A549 (cell line): ENCODE measurements at regions not wholly inside any gene's neighbourhood (a gene's known extent, or its start where the extent isn't known, plus 50 kb on each side); places are given as distances from the start of the nearest gene placed in this dataset.

Source experiments
- ATAC-seq, 2 experiments: fragments of 200-7000 bp in 1 of 2; fragments of >200 bp in 1 of 2; cut with Nextera tagmentation in 1 of 2; cut with Tn5 transposase in 1 of 2; 3 replicates each; pipeline versions ENCODE4 v1.8.0 to v1.9.1; 2018 to 2020; ENCODE audit warnings: mild to moderate bottlenecking in 1 of 2, moderate library complexity in 1 of 2
- CTCF ChIA-PET: fragments of 300-600 bp; sonication (Branson Sonifier 250); formaldehyde crosslinking; extraction: SDS; loops from one replicate; lab custom pipeline; 2021; ENCODE audit warnings: antibody characterized with exemption, inconsistent platforms; lab: Yijun Ruan, JAX
- POLR2A ChIA-PET: fragments of 350-600 bp; formaldehyde crosslinking; extraction: SDS; loops from one replicate; lab custom pipeline; 2021; ENCODE audit warnings: antibody characterized with exemption, inconsistent platforms; lab: Yijun Ruan, JAX
- DNase-seq, 2 experiments: peaks; one replicate each; pipeline versions ENCODE4 v3.0.0 to v3.0.0-alpha.2; 2011 to 2016; ENCODE audit warnings: low read depth in 1 of 2, low spot score in 1 of 2
- FAIRE-seq: peaks from 2 replicates; lab custom pipeline; 2011; peaks lifted over from hg19 to GRCh38; lab: Jason Lieb, UNC
- H3K27ac ChIP-seq, 2 experiments: fragments of >200 bp; sonication (Bioruptor Twin); formaldehyde crosslinking; 3 replicates each; pipeline ENCODE4 v1.5.1; 2016 to 2017
- H3K4me1 ChIP-seq: fragments of >200 bp; sonication (Bioruptor Twin); formaldehyde crosslinking; 3 replicates; pipeline ENCODE4 v1.6.1; 2016
- H3K4me2 ChIP-seq: fragments of >200 bp; sonication (Bioruptor Twin); formaldehyde crosslinking; 3 replicates; pipeline ENCODE4 v1.6.1; 2016
- H3K4me3 ChIP-seq: fragments of >200 bp; sonication (Bioruptor Twin); formaldehyde crosslinking; 3 replicates; pipeline ENCODE4 v1.5.1; 2016
- H3K9me3 ChIP-seq: fragments of >200 bp; sonication (Bioruptor Twin); formaldehyde crosslinking; 3 replicates; pipeline ENCODE4 v1.6.1; 2016
- BCL3 ChIP-seq: fragments of >200 bp; sonication (Bioruptor Twin); formaldehyde crosslinking; IDR thresholded peaks from 3 replicates; pipeline ENCODE4 v1.6.1; 2016
- CBX8 ChIP-seq: fragments of 200-600 bp; sonication (generic); IDR thresholded peaks from 2 replicates; pipeline ENCODE4 v1.6.1; 2016
- CTCF ChIP-seq: fragments of >200 bp; sonication (Bioruptor Twin); formaldehyde crosslinking; IDR thresholded peaks from 3 replicates; pipeline ENCODE4 v1.5.1; 2016
- FOSB ChIP-seq: fragments of 250-450 bp; sonication (Bioruptor Pico); IDR thresholded peaks from 2 replicates; pipeline ENCODE4 v1.5.0; 2020; ENCODE audit warnings: mild to moderate bottlenecking, moderate library complexity
- FOSL2 ChIP-seq, 2 experiments: fragments of 450-650 bp in 1 of 2; fragments of >200 bp in 1 of 2; sonication (Bioruptor Twin) in 1 of 2; formaldehyde crosslinking; IDR thresholded peaks; 2 replicates each; pipeline versions ENCODE4 v1.5.0 to v1.6.1; 2016 to 2020; ENCODE audit warnings: mild to moderate bottlenecking in 1 of 2, moderate library complexity in 1 of 2
- FOXS1 ChIP-seq: fragments of 250-450 bp; sonication (Bioruptor Pico); IDR thresholded peaks from 2 replicates; pipeline ENCODE4 v1.5.0; 2020; ENCODE audit warnings: mild to moderate bottlenecking, moderate library complexity
- HOXB13 ChIP-seq: fragments of 250-450 bp; sonication (Bioruptor Pico); IDR thresholded peaks from 2 replicates; pipeline ENCODE4 v1.5.0; 2020; ENCODE audit warnings: low read depth, mild to moderate bottlenecking, moderate library complexity
- HOXB5 ChIP-seq: fragments of 250-450 bp; sonication (Bioruptor Pico); IDR thresholded peaks from 2 replicates; pipeline ENCODE4 v1.5.0; 2020; ENCODE audit warnings: mild to moderate bottlenecking, moderate library complexity
- JUN ChIP-seq, 2 experiments: fragments of >200 bp; sonication (Bioruptor Twin); formaldehyde crosslinking; IDR thresholded peaks; 2 replicates in 1 of 2; 3 replicates in 1 of 2; pipeline ENCODE4 v1.6.1; 2016 to 2017
- JUNB ChIP-seq: fragments of >200 bp; sonication (Bioruptor Twin); formaldehyde crosslinking; IDR thresholded peaks from 2 replicates; pipeline ENCODE4 v1.6.1; 2016
- KDM1A ChIP-seq: fragments of 200-600 bp; sonication (generic); IDR thresholded peaks from 2 replicates; pipeline ENCODE4 v1.6.1; 2016; ENCODE audit warnings: low read depth, mild to moderate bottlenecking
- MAX ChIP-seq: IDR thresholded peaks from 2 replicates; pipeline ENCODE4 v1.6.1; 2012
- MYC ChIP-seq: IDR thresholded peaks from 2 replicates; pipeline ENCODE4 v1.6.1; 2012; ENCODE audit warnings: mild to moderate bottlenecking, inconsistent platforms, low read length, improper control_type of control experiment, borderline replicate concordance
- NFE2L2 ChIP-seq: fragments of 150-350 bp; conservative IDR thresholded peaks from 2 replicates; pipeline ENCODE4 v1.6.1; 2014; ENCODE audit warnings: low read length
- POLR2AphosphoS2 ChIP-seq: conservative IDR thresholded peaks from 2 replicates; pipeline ENCODE4 v1.6.1; 2012; ENCODE audit warnings: low read length, improper control_type of control experiment, inconsistent platforms
- RAD21 ChIP-seq, 2 experiments: fragments of >200 bp in 1 of 2; sonication (Bioruptor Twin) in 1 of 2; formaldehyde crosslinking in 1 of 2; IDR thresholded peaks in 1 of 2; conservative IDR thresholded peaks in 1 of 2; 2 replicates in 1 of 2; 3 replicates in 1 of 2; pipeline ENCODE4 v1.6.1; 2012 to 2018; ENCODE audit warnings: inconsistent platforms in 1 of 2
- RCOR1 ChIP-seq: fragments of 150-350 bp; IDR thresholded peaks from 2 replicates; pipeline ENCODE4 v1.6.1; 2014; ENCODE audit warnings: antibody characterized with exemption, low read length, low read depth
- REST ChIP-seq: fragments of 200-600 bp; sonication (generic); IDR thresholded peaks from 2 replicates; pipeline ENCODE4 v1.6.1; 2016; ENCODE audit warnings: antibody characterized with exemption, mild to moderate bottlenecking, moderate library complexity
- RFX5 ChIP-seq: fragments of 450-650 bp; IDR thresholded peaks from 2 replicates; pipeline ENCODE4 v1.7.1; 2014; ENCODE audit warnings: antibody characterized with exemption, mild to moderate bottlenecking, moderate library complexity
- TFCP2L1 ChIP-seq: fragments of 250-450 bp; sonication (Bioruptor Pico); IDR thresholded peaks from 2 replicates; pipeline ENCODE4 v1.5.0; 2021; ENCODE audit warnings: mild to moderate bottlenecking
- USF2 ChIP-seq: fragments of 450-650 bp; IDR thresholded peaks from 2 replicates; pipeline ENCODE4 v1.6.1; 2014; ENCODE audit warnings: antibody characterized with exemption
- ZC3H11A ChIP-seq: fragments of 450-650 bp; IDR thresholded peaks from 2 replicates; pipeline ENCODE4 v1.6.1; 2014; ENCODE audit warnings: antibody characterized with exemption, mild to moderate bottlenecking
- WGBS: methylation state at CpG from one replicate; pipeline ENCODE4 v1.1.6; 2017; ENCODE audit errors: missing lambda C conversion rate; 5-methylcytosine and 5-hydroxymethylcytosine counted together

- TF ChIP-seq FOSL2 (IDR thresholded peaks at IDR 0.05), result no peak
- no peak for TF ChIP-seq FOSL2 (CRISPR knock-in tag; IDR thresholded peaks at IDR 0.05)
- no peak for TF ChIP-seq USF2
- TF ChIP-seq ZC3H11A, result no peak
Measured at GRCh38 chr13:74476788-74477187, 342.6 kb upstream of the KLF12 start (continued).

GRCh38 chr13:74476365-74476764 lies 342.2 kb upstream of the KLF12 start:
- ChIA-PET POLR2A (no interaction called here), CTCF (no interaction called here)
- Histone ChIP-seq H3K4me3 (no peak overlapping the region), H3K27ac (no peak overlapping the region), H3K9me3 (no peaks in the 10 kb centered on the region), H3K4me2 (no peak overlapping the region), H3K4me1 (no peaks in the 10 kb centered on the region)
- FAIRE-seq, result no peak
- no peak for DNase-seq
- 0% methylated on average over 1 of the region's 1 CpG for WGBS
- ATAC-seq, result no peak
- no peak for TF ChIP-seq CBX8
- TF ChIP-seq BCL3, result no peak
- TF ChIP-seq HOXB5, result no peak
- no peak for TF ChIP-seq JUN (IDR thresholded peaks at IDR 0.05)
- TF ChIP-seq JUNB, result no peak
- no peak for TF ChIP-seq CTCF
- no peak for TF ChIP-seq MAX
- no peak for TF ChIP-seq FOSB (CRISPR knock-in tag)
- no peak for TF ChIP-seq RAD21 (conservative IDR thresholded peaks at IDR 0.05 in 1 of 2, IDR thresholded peaks at IDR 0.05 in 1 of 2)
- TF ChIP-seq HOXB13 (CRISPR knock-in tag), result no peak

- TF ChIP-seq RCOR1 (no peak), MYC (no peak)
- ChIA-PET CTCF (interaction anchor here (1.0 to 1.1 kb wide), 2 partner anchors 15 to 17 kb away, joined by 3 read pairs; no protein-coding TSS in a partner anchor), POLR2A (no interaction called here)
- no peaks in the 10 kb centered on the region for H3K9me3 ChIP-seq
- no peaks in the 10 kb centered on the region for H3K4me1 ChIP-seq
- no peak overlapping the region for H3K4me3 ChIP-seq
- FAIRE-seq (no peak), DNase-seq (no peak), ATAC-seq (no peak)
- H3K4me2 ChIP-seq, result no peak overlapping the region
- no peak overlapping the region for H3K27ac ChIP-seq
Measured at GRCh38 chr13:74466864-74467263, 332.7 kb upstream of the KLF12 start.

GRCh38 chr13:74466020-74466419 lies 331.8 kb upstream of the KLF12 start:
- Histone ChIP-seq H3K4me3 (no peak overlapping the region), H3K9me3 (no peaks in the 10 kb centered on the region), H3K27ac (no peak overlapping the region), H3K4me2 (no peak overlapping the region), H3K4me1 (no peaks in the 10 kb centered on the region)
- ATAC-seq (no peak), FAIRE-seq (no peak), DNase-seq (no peak)
- WGBS, result 54% methylated on average over 2 of the region's 2 CpGs
- CTCF ChIA-PET, result no interaction called here
- POLR2A ChIA-PET, result no interaction called here
- TF ChIP-seq RFX5, result no peak
- TF ChIP-seq FOXS1, result no peak
- TF ChIP-seq FOSB (CRISPR knock-in tag), result no peak
- TF ChIP-seq CTCF, result no peak
- TF ChIP-seq KDM1A, result no peak
- no peak for TF ChIP-seq CBX8
- no peak for TF ChIP-seq RCOR1
- no peak for TF ChIP-seq NFE2L2
- no peak for TF ChIP-seq REST
- TF ChIP-seq TFCP2L1 (CRISPR knock-in tag), result no peak
- no peak for TF ChIP-seq POLR2AphosphoS2
- no peak for TF ChIP-seq ZC3H11A
- no peak for TF ChIP-seq RAD21 (conservative IDR thresholded peaks at IDR 0.05 in 1 of 2, IDR thresholded peaks at IDR 0.05 in 1 of 2)
- no peak for TF ChIP-seq MAX
